ENCODE measurements at regions not wholly inside any gene's neighbourhood (a gene's known extent, or its start where the extent isn't known, plus 50 kb on each side); places are given as distances from the start of the nearest gene placed in this dataset.

DNA sequence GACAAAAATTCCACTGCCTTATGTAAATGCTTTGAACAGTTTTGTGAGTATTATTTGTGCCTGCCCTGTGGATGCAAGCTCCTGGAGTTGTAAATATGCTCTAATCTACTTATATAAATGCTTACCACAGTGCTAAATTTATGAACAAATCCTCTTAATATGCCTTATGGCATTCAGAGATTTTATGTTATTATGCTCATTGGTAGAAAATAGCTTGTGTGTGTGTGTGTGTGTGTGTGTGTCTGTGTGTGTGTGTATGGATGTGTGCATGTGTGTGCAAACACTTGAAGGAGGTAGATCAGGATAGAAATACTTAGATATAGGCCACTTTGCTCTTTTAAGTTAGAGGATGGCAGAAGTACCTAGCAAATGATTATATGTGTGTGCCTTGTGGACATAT, 253.9 kb downstream of the TAF11L14 start:
- DNase-seq (ENCODE audit: low read depth in 2 of 2, low spot score in 1 of 2), result no peak

DNA sequence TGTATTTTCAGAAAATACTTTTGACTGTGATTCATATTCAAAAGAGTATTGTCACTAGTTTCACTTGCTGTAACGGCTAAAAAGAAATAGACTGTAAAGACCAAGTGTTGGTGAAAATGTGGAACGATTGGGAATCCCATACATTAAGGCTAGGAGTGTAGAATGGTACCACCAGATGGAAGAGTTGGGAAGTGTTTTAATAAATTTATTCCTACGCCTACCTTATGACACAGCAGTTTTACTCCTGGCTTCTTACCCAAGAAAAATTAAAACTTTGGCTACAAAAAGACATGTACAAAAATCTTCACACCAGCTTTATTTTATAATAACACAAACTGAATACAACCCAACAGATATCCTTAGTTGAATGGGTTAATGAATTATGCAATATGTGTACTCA, 256.2 kb downstream of the TAF11L14 start:
- no peak for DNase-seq (ENCODE audit: low read depth in 2 of 2, low spot score in 1 of 2)

DNA sequence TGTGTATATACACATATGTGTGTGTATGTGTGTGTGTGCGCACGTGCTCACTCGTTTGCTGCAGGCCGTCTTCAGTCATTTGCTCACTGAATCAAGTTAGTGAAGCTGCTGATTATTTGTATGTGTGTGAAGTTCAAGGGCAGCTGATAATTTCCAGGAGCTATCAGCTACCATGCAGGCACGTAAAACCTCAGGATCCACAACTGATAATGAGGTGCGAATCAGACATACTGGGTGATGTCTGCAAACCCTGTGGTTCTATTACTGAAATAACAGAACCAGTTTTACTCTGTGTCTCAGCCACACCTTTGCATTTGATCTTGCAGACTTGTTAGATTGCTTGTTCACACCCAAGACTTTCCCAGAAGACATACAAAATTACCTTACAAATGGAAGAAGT, 257.6 kb downstream of the TAF11L14 start:
- DNase-seq (ENCODE audit: low read depth in 2 of 2, low spot score in 1 of 2), result no peak

DNA sequence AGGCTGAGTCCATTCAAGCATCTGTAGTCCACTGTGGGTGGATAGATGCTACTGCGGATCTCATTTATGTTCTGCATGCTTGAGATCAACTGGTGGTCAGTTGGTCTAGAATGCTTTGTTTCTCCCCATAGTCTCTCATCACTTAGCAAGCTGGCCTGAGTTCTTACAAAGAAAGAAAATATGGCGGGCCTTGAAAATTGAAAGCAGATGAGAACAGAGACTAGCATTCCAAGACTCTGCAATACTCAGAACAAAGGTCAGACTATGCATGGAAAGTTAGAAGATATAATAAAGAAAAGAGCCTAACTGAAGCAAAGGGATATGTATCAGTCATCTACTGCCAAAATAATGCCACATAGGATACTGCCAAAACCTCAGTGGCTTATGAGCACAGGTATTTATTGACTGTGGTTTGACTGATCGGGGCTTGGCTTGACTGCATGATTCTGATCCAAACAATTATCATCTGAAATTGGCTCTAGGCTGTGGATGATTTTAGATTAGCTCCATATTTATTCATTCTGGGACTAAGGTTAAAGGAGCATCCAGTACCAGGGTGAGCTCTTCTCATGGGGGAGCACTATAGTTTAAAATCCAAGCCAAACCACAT, 258.9 kb downstream of the TAF11L14 start:
- no peak for DNase-seq (ENCODE audit: low read depth in 2 of 2, low spot score in 1 of 2)

DNA sequence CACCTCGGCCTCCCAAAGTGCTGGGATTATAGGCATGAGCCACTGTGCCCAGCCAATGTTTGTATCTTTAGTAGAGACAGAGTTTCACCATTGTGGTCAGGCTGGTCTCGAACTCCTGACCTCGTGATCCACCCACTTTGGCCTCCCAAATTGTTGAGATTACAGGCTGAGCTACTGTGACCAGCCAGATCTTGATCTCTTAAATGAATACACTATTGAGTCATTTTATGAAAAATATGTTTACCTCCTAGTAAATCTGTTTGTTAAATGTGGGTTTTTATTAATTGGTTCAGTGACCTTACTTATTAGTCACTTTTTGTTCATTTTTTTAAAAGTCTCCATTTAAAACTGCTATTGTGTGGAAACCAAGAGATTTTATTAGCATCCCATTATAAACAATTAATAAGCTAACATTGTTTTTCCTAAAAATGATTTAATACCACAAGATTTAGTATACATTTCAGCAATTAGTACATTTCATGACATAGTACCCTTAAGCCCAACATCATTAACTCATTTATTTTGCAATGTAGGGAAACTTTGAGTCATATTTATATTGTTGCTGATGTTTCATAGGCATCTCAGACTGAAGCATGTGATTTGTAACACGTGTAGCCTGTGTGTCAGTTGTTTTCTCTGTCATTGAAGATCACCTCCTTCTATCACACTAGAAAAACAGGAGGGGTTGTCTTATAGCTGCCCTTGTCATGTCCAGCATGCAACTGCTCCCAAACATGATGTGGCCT, 261.2 kb downstream of the TAF11L14 start:
- no peak for DNase-seq (ENCODE audit: low read depth in 2 of 2, low spot score in 1 of 2)

DNA sequence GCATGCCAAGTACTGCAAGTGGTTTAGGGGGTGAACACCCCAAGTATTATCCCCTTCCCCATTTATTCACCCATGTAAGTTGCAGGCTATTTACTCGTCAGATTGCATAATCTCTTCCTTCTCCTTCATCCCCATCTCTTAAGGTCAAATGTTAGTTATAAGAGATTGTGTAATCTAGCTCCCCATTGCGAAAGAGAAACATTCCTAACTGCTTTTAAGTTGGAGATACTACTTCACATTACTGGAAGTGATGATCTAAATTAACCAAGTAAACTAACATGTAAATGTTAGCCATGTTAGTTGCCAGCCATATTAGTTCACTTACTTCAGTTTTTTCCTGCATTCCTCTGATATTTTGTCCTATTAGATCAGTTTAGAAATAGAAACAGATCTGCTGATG, 262.3 kb downstream of the TAF11L14 start:
- DNase-seq (ENCODE audit: low read depth in 2 of 2, low spot score in 1 of 2), result no peak

DNA sequence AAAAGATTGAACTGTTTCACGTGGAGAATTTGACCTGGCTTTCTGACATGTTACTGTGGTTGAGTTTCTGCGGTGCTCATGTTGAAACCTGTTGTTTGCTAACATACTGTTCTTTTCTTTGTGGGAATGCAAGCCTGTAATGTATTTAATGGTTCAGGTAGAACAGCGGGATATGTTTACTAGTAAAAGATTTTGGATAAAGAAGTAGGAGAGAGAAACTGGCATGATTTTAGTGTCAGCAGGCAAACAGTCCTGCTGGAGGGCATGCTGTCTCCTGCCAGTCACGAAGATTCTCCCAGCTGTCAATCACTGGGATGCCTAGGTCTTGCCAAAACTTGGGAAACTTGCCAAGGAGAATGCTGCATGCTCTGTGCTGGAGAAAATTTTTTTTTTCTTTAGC, 263.5 kb downstream of the TAF11L14 start:
- DNase-seq (ENCODE audit: low read depth in 2 of 2, low spot score in 1 of 2), result no peak

DNA sequence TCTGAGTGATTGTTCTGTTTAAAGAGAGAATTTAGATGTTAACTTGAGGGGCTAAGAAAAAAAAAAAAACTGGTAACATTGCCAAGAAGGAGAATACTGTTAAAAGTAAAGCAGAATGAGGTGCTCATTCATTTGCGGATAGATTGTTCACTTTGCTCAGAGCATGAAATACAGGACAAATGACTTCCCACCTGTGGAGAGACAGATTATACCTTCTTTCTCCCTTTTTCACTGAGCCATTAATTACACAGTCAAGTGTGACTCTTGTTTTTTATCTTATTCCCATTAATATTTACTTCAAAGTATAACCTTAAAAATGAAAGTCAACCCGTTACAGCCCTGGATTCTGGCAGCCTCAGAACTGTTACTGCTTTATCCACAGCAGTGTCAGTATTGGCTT, 264.5 kb downstream of the TAF11L14 start:
- no peak for DNase-seq (ENCODE audit: low read depth in 2 of 2, low spot score in 1 of 2)

DNA sequence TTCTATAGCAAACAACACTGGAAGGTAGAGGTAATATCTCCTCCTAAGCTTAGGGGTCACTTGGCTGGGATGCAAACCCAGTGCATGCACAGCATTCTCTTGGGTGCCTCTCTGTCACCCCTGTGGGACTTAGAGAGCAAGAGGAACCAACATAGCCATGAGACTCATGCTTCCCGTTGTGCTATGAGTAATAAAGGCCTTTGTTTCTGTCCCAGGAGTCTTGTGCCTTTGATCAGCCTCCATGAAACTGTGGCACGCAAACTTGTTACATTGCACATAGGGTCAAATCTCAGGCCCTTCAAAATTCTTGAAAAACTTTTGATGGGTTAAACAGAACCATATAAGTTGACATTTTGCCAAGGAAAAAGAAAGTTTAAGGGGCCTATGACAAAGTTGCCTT, 272.8 kb downstream of the TAF11L14 start:
- DNase-seq (ENCODE audit: low read depth in 2 of 2, low spot score in 1 of 2), result no peak

DNA sequence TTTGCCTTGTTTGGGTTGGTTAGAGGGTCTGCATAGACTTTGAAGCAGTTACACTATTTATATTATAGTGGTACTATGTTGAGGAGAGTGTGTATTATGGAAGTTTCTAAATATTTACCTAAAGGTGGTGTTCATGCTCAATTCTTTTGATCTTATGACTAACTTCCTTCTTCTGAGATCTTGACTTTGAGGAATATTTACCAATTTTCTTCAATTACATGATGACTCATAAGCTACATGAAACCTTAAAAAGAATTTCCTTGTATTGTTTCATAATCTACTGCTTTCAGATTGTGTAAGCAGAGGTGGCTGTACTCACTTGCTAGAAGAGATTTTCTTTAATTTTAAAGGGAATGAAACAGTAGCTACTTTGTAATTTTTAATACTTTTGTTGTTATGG, 276.1 kb downstream of the TAF11L14 start:
- no peak for DNase-seq (ENCODE audit: low read depth in 2 of 2, low spot score in 1 of 2)

DNA sequence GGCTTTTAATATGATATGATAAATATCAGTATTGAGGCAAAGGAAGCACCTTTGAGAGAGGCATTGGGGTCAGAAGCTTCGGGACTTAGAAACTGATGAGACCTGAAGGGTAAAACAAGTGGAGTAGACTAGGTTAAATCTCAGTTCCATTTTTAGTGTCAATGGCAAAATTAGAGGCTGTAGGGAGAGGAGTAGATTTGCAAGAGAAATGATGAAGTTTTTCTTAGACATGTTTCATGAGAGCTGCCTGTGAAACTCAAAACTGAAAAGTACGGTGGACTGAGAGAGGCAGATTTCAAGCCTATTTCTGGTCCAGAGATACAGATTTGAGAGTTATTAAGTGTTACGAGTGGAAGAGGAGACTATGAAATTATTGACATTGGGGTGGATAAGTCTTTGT, 278.5 kb downstream of the TAF11L14 start:
- no peak for DNase-seq (ENCODE audit: low read depth in 2 of 2, low spot score in 1 of 2)

DNA sequence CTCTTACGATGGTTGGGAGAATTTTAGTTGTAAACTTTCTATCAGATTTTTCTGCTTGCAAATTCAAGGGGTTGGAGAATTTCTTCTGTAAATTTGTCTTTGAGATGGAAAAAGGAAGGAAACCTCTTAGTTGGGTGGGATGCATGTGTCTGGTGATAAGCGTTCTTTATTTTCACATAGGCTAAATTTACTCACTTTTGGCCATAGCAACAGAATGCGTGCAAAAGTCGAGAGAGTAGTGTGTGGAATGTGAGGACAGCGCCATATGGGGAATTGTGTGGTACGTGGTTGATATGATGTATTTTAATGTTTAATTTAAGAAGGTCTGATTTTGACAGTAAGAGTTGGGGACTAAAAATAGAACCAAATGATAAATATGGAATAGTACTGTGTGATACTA, 282.2 kb downstream of the TAF11L14 start:
- no peak for DNase-seq (ENCODE audit: low read depth in 2 of 2, low spot score in 1 of 2)

DNA sequence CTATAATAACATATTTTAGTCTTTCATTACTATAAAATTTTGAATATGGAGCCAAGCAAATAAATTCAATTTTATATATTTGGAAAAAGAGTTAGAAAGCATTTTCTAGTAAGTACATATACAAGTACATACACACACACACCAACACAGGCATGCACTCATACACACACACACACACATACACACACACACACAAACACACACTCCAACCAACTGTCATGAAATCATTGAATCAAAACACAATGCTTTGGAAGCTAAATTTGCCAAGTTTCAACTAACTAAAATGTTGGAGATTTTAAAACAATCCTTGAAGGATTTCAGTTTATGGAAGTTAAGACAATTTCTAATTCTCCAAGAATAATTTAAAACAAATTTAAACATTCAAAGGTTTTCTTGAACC, 283.2 kb downstream of the TAF11L14 start:
- no peak for DNase-seq (ENCODE audit: low read depth in 2 of 2, low spot score in 1 of 2)

DNA sequence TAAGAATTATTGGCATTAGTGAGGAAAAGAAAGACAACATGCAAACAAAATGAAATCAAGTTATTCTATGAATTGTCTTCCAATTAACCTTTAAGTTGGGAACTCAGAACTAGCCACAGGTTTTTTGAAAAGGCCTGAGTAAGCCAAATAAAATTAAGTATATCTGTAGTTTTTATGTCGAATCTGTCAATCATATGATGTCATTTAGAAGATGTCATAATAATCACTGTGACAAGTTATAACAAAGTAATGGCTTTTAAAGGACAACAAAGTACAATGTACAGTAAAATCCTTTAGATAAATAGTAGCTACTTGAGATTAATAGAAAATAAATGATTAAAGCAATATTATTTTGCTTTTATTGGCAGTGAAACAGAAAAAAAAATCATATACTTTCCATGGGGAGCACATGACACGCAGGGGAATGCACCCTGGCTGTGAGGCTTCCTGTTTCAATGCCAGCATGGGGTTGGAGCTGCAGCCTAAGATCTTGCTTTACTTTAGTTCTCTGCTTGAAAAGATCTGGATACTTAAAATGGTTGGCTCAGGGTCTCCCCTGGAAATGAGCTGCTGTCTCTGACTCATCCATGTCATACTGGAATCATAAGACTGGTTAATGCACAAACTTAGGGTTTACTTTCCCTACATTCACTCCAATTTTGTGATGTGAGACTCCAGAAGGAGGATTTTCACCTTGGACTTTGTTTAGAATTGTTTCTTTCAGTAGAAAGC, 284.3 kb downstream of the TAF11L14 start:
- no peak for DNase-seq (ENCODE audit: low read depth in 2 of 2, low spot score in 1 of 2)

DNA sequence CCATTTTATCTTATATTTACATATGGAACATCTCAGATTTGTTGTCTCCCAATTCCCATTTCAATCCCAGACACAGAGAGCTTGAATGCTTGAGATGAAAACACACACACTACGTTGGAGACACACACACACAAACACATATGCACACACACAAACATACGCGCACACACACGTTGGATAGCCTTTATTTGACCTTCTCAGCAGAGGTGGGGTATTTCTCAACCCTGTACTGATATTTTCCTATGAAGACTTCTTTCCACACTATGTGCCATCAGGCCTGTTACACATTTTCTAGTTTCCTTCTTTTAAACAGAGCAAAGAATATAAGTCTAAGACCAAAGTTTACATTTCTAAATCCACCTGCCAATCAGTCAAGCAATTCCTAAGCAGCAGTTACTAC, 291.0 kb downstream of the TAF11L14 start:
- no peak for DNase-seq (ENCODE audit: low read depth in 2 of 2, low spot score in 1 of 2)

DNA sequence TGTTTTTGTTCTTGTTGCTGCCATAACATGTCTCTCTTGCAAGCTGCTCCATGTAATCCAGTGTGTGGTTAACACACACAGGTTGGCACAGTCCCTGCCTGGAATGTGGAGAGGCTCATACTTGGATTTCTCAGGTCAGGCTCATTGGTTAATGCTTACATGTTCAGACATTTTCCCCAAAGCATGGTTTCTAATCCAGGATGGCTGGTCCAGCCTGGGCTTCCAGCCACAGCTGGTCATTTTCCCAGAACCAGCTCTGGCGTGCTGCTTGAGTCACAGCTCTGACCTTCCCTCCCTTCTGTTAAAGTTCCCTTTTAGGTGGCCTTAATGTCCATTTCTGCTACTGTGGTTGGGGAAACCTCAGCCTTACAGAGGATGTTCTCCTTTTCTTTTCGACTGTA, 294.3 kb downstream of the TAF11L14 start:
- no peak for DNase-seq (ENCODE audit: low read depth in 2 of 2, low spot score in 1 of 2)

DNA sequence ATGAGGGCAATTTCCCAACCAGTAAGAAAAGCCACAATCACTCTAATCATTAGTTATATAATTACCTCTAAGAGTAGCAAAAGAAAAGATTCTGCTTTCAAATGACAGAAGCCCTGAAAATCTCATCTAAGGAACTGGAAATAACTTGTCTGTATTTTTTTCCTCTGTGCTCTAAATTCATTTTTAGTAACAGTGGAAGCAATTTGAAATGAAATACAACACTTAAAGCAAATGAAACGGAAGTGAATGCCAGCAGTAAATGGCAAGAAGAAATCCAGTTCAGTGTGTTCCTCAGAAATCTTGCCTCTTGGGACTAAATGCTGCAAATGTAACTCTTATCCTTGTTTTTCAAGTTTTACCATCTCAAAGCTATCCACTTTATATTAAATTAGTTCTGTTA, 294.9 kb downstream of the TAF11L14 start:
- no peak for DNase-seq (ENCODE audit: low read depth in 2 of 2, low spot score in 1 of 2)

DNA sequence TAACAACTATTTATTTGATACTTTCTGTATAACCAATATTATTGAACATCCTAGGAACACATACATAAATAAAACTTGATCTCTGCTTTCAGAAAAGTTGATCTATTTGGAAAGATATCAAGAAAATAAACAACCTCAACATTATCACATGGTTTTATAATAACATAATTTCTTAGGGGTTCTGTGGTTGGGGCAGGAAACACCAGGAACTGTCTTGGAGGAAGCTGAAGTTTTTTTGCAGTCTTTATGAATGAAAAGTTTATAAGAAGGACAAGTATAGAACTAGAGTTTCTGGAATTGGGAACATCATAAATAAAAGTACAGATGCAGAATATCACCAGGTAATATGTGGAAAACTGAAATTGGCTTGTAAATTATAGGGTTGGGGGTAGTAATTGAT, 296.1 kb downstream of the TAF11L14 start:
- no peak for DNase-seq (ENCODE audit: low read depth in 2 of 2, low spot score in 1 of 2)

DNA sequence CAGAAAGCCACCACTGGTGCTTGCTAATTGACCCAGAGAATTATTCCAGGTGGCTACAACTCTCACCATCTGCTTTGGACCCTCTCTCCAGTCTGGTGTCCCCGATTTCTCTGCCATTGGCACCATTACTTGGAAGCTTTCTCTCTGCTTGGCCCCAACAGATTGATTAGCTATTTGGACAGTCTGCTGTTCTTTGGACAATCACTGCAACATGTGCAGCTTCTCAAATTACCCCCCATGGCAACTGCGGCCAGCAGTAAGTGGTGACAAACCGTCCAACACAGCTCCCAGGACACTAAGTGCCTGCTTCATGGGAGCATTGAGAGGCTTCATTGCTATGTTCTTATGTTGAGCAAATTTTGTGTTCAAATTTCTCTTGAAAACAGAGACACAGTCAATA, 309.8 kb downstream of the TAF11L14 start:
- no peak for DNase-seq (ENCODE audit: low read depth in 2 of 2, low spot score in 1 of 2)

DNA sequence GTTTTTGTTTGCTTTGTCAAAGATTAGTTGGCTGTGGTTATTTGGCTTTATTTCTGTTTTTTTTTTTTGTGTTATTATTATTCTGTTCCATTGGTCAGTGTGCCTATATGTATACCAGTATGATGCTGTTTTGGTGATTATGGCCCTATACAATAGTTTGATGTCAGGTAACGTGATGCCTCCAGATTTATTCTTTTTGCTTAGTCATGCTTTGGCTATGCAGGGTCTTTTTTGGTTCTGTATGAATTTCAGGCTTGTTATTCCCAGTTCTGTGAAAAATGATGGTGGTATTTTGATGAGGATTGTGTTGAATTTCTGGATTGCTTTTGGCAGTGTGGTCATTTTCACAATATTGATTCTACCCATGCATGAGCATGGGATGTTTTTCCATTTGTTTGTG, 312.8 kb downstream of the TAF11L14 start:
- DNase-seq (ENCODE audit: low read depth in 2 of 2, low spot score in 1 of 2), result no peak

DNA sequence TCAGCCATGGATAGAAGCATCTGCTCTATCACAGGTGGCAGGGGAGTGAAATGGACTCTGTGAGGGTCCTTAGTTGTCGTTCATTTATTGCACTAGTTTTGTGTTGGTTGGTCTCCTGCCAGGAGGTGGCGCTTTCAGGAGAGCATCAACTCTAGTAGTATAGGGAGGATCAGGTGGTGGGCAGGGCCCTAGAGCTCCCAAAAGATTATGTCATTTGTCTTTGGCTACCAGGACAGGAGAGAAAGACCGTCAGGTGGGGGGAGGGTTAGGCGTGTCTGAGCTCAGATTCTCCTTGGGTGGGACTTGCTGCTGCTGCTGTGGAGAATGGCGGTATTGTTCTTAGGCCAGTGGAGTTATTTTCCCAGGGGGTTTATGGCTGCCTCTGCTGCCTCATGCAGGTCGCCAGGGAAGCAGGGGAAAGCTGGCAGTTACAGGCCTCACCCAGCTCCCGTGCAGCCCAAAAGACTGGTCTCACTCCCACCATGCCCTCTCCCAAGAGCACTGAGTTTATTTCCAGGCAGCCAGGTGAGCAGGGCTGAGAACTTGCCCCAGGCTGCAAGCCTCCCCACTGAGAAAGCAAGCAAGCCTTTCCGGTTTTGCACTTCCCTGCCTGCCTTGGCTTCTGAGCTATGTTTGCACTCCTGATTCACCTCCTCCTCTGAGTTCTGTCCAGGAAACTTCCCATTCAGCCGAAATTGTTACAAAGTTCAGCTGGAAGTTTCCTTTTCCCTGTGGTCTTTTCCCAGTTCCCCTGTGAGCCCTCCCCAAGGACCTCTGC, 317.3 kb downstream of the TAF11L14 start:
- no peak for DNase-seq (ENCODE audit: low read depth in 2 of 2, low spot score in 1 of 2)

DNA sequence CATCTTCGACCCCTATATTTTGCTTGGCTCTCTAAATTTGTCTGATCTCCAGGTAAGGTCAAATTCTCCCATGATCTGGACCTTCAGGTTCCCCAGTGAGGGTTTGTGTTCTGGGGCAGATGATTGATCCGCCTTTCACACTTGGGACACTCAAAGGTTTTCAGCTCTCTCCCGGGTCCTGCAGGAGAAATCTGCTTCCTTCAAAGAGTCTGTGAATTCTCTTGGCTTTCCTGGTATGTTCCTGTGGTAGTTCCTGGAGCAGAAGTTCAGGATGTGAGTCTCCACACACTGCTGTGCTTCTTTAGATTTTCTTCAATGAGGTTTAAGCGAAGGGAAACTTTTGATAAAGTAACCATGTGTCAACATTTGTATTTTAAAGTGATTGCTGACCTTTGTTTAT, 318.0 kb downstream of the TAF11L14 start:
- no peak for DNase-seq (ENCODE audit: low read depth in 2 of 2, low spot score in 1 of 2)
